Keratinocyte (primary cell): ENCODE measurements at regions not wholly inside any gene's neighbourhood (a gene's known extent, or its start where the extent isn't known, plus 50 kb on each side); places are given as distances from the start of the nearest gene placed in this dataset.

Experiments
- DNase-seq: peaks from one replicate; pipeline ENCODE4 v3.0.0-alpha.2; 2011; ENCODE audit warnings: low read depth, missing footprints, low spot score
- FAIRE-seq: peaks from 2 replicates; lab custom pipeline; 2011; peaks lifted over from hg19 to GRCh38; lab: Jason Lieb, UNC
- H2AFZ ChIP-seq: 2 replicates; pipeline ENCODE4 v1.6.0; 2012; ENCODE audit warnings: low read length, control low read depth, inconsistent platforms; ENCODE audit not compliant: control insufficient read depth
- H3K27ac ChIP-seq: 2 replicates; pipeline ENCODE4 v1.5.1; 2011; ENCODE audit warnings: low read length; ENCODE audit not compliant: control insufficient read depth, insufficient read depth
- H3K27me3 ChIP-seq: 3 replicates; pipeline ENCODE4 v1.6.0; 2011; ENCODE audit warnings: low read length; ENCODE audit not compliant: control insufficient read depth, insufficient read depth; ENCODE audit errors: extremely low read depth
- H3K36me3 ChIP-seq, 2 experiments: 2 replicates in 1 of 2; 3 replicates in 1 of 2; pipeline ENCODE4 v1.5.1; 2011; ENCODE audit warnings: low read length in 2 of 2, mild to moderate bottlenecking in 1 of 2; ENCODE audit not compliant: control insufficient read depth in 2 of 2, insufficient read depth in 2 of 2; ENCODE audit errors: extremely low read depth in 1 of 2
- H3K4me1 ChIP-seq: 3 replicates; pipeline ENCODE4 v1.5.1; 2011; ENCODE audit warnings: low read length; ENCODE audit not compliant: control insufficient read depth, insufficient read depth; ENCODE audit errors: extremely low read depth
- H3K4me2 ChIP-seq: 3 replicates; pipeline ENCODE4 v1.6.0; 2011; ENCODE audit warnings: low read depth, low read length; ENCODE audit not compliant: control insufficient read depth, insufficient read depth; ENCODE audit errors: extremely low read depth
- H3K4me3 ChIP-seq, 3 experiments: fragments of 200-600 bp in 1 of 3; sonication (generic) in 1 of 3; 2 replicates in 2 of 3; 3 replicates in 1 of 3; pipeline ENCODE4 v1.5.1; 2011 to 2016; ENCODE audit warnings: low read length in 3 of 3, mild to moderate bottlenecking in 3 of 3, control low read depth in 2 of 3, inconsistent platforms in 1 of 3, low read depth in 1 of 3, mixed read lengths in 1 of 3, mixed run types in 1 of 3, moderate library complexity in 1 of 3; ENCODE audit not compliant: control insufficient read depth in 2 of 3, insufficient read depth in 2 of 3; ENCODE audit errors: extremely low read depth in 1 of 3
- H3K79me2 ChIP-seq: 2 replicates; pipeline ENCODE4 v1.6.0; 2012; ENCODE audit warnings: low read length; ENCODE audit not compliant: control insufficient read depth, insufficient read depth
- H3K9ac ChIP-seq: 3 replicates; pipeline ENCODE4 v1.6.0; 2011; ENCODE audit warnings: low read length; ENCODE audit not compliant: control insufficient read depth, insufficient read depth; ENCODE audit errors: extremely low read depth
- H3K9me1 ChIP-seq: 3 replicates; pipeline ENCODE4 v1.6.0; 2011; ENCODE audit warnings: low read length; ENCODE audit not compliant: control insufficient read depth, insufficient read depth; ENCODE audit errors: extremely low read depth
- H3K9me3 ChIP-seq: 2 replicates; pipeline ENCODE4 v1.5.1; 2012; ENCODE audit warnings: low read depth, low read length; ENCODE audit not compliant: control insufficient read depth
- H4K20me1 ChIP-seq: 3 replicates; pipeline ENCODE4 v1.6.0; 2011; ENCODE audit warnings: low read length; ENCODE audit not compliant: control insufficient read depth, insufficient read depth; ENCODE audit errors: extremely low read depth
- CTCF ChIP-seq, 3 experiments: IDR thresholded peaks in 1 of 3; conservative IDR thresholded peaks in 1 of 3; optimal IDR thresholded peaks in 1 of 3; 2 replicates in 2 of 3; 3 replicates in 1 of 3; pipeline versions ENCODE3 to v1.5.1; 2011; ENCODE audit warnings: low read length in 3 of 3, mild to moderate bottlenecking in 3 of 3, moderate library complexity in 2 of 3, control low read depth in 1 of 3, inconsistent platforms in 1 of 3; ENCODE audit not compliant: insufficient read depth in 2 of 3; ENCODE audit errors: extremely low read depth in 1 of 3
- EZH2 ChIP-seq: IDR thresholded peaks from one replicate; pipeline ENCODE4 v1.6.1; 2012; ENCODE audit warnings: inconsistent platforms, mild to moderate bottlenecking, low read length, moderate library complexity
- dilution Hi-C: fragments of 300-500 bp; cut with MboI; formaldehyde crosslinking; loops from one replicate; pipeline ENCODE4 v1.7.0; 2020; ENCODE audit warnings: low sequenced_read_pairs; ENCODE audit not compliant: extremely low pct_ligation_motif_present

- peaks cover 3% of the 10 kb centered on the region for H3K27me3 ChIP-seq
- no peak overlapping the region for H3K4me2 ChIP-seq
- H3K9ac ChIP-seq = no peak overlapping the region
- dilution Hi-C loops = no loop called here
- no peak overlapping the region for H3K27ac ChIP-seq
- no peaks in the 10 kb centered on the region for H3K36me3 ChIP-seq
- H3K4me3 ChIP-seq = no peak overlapping the region
- H4K20me1 ChIP-seq = no peaks in the 10 kb centered on the region
- no peak for DNase-seq
- no peaks in the 10 kb centered on the region for H3K79me2 ChIP-seq
- no peaks in the 10 kb centered on the region for H3K9me1 ChIP-seq
- H3K9me3 ChIP-seq = no peaks in the 10 kb centered on the region
- no peak overlapping the region for H2AFZ ChIP-seq
- H3K4me1 ChIP-seq = no peaks in the 10 kb centered on the region
- TF ChIP-seq EZH2 = no peak
- no peak for TF ChIP-seq CTCF (optimal IDR thresholded peaks at IDR 0.05 in 1 of 3, IDR thresholded peaks at IDR 0.05 in 1 of 3, conservative IDR thresholded peaks at IDR 0.05 in 1 of 3; ENCODE audit: extremely low read depth in 1 of 3, insufficient read depth in 2 of 3, low read length in 3 of 3)
- no peak for FAIRE-seq
Measured at GRCh38 chr7:84477786-84478478, 283.3 kb upstream of the SEMA3A start.

- Histone ChIP-seq H4K20me1 (no peaks in the 10 kb centered on the region), H3K27ac (no peak overlapping the region), H3K79me2 (no peaks in the 10 kb centered on the region), H3K4me2 (no peak overlapping the region), H3K9ac (no peak overlapping the region), H3K4me3 (no peak overlapping the region), H2AFZ (no peak overlapping the region), H3K27me3 (peaks cover 6% of the 10 kb centered on the region), H3K4me1 (no peaks in the 10 kb centered on the region), H3K9me1 (no peaks in the 10 kb centered on the region), H3K9me3 (no peaks in the 10 kb centered on the region), H3K36me3 (no peaks in the 10 kb centered on the region)
- no peak for FAIRE-seq
- TF ChIP-seq EZH2 (no peak), CTCF (optimal IDR thresholded peaks at IDR 0.05 in 1 of 3, IDR thresholded peaks at IDR 0.05 in 1 of 3, conservative IDR thresholded peaks at IDR 0.05 in 1 of 3; ENCODE audit: extremely low read depth in 1 of 3, insufficient read depth in 2 of 3, low read length in 3 of 3) (no peak)
- DNase-seq = no peak
- dilution Hi-C loops = no loop called here
Measured at GRCh38 chr7:84474436-84474835, 279.8 kb upstream of the SEMA3A start.
